Psoas muscle (tissue), 7 donors: ENCODE measurements at regions not wholly inside any gene's neighbourhood (a gene's known extent, or its start where the extent isn't known, plus 50 kb on each side); places are given as distances from the start of the nearest gene placed in this dataset.

Experiments used
- ATAC-seq, 4 donors: fragments of 200-7000 bp; cut with Tn5 transposase; one replicate each; pipeline ENCODE4 v1.9.1; 2020; ENCODE audit warnings: moderate library complexity in 3 of 4, mild to moderate bottlenecking in 2 of 4
- DNase-seq, 2 donors: peaks; one replicate each; pipeline ENCODE4 v3.0.0-alpha.2; 2020
- H3K27ac ChIP-seq: fragments of 200-600 bp; one replicate; pipeline ENCODE4 v1.8.0; 2022
- H3K27me3 ChIP-seq, 3 donors: fragments of 200-600 bp in 1 of 3; one replicate each; pipeline versions ENCODE4 v1.6.1 to v1.8.0; 2013 to 2022; ENCODE audit warnings: low read length in 2 of 3, mild to moderate bottlenecking in 2 of 3, moderate library complexity in 1 of 3; ENCODE audit not compliant: insufficient read depth in 3 of 3
- H3K36me3 ChIP-seq, 2 donors: fragments of 200-600 bp in 1 of 2; one replicate each; pipeline versions ENCODE4 v1.6.1 to v1.8.0; 2013 to 2022; ENCODE audit warnings: low read depth in 1 of 2, mild to moderate bottlenecking in 1 of 2, moderate library complexity in 1 of 2; ENCODE audit not compliant: insufficient read depth in 1 of 2
- H3K4me1 ChIP-seq: fragments of 200-600 bp; one replicate; pipeline ENCODE4 v1.8.0; 2022
- H3K4me3 ChIP-seq: fragments of 200-600 bp; one replicate; pipeline ENCODE4 v1.8.0; 2022; ENCODE audit warnings: mild to moderate bottlenecking
- H3K9me3 ChIP-seq: fragments of 200-600 bp; one replicate; pipeline ENCODE4 v1.8.0; 2022
- WGBS, 3 donors: extraction: QIAGEN DNeasy Blood & Tissue Kit; methylation state at CpG; one replicate each; pipeline versions ENCODE4 v1.1.6 to v1.1.7; 2013; 5-methylcytosine and 5-hydroxymethylcytosine counted together
- intact Hi-C, 2 donors: fragments of 100-400 bp; cut with DNase I; formaldehyde crosslinking; loops; one replicate each; pipeline versions ENCODE4 v1.11.0 to v1.14.2; 2022
- TF ChIP-seq, protein P1 (sequence below): fragments of 200-600 bp; IDR thresholded peaks from one replicate; pipeline ENCODE4 v1.8.0; 2022; ENCODE audit warnings: antibody characterized with exemption
- donor health status: healthy with polysubstance abuse.
- donor health status: DM: no; HTN: no; CAD: no; lungs with moderate emphysema.
- donor health status: Bipolar disorder and iron deficiency.
- donor health status: healthy.
- donor health status: DM: yes; HTN: yes; CAD: no.
- donor health status: DM: no; HTN: no; CAD: no.
- donor health status: DM: yes; HTN: yes; CAD: no.

DNA sequence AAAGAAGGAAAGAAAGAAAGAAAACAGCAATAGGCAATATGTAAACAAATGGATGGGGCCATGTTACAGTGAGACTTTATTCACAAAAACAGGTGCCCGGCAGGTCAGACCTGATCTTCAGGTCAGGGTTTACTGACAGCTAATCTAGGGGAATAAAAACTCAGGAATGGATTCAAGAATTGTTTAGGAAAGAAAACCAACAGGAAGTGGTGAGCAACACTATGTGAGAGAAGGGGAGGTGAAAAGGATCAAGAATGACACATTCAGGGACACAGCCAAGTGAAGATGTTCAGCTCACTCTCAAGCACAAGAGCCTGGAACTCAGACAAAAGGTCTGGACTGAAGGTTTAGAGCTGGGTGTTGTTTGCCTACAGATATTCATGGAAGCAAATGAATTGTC, 244.5 kb downstream of the EFNB2 start:
- no peak overlapping the region for H3K4me3 ChIP-seq
- no peak for DNase-seq
- no peak overlapping the region for H3K27ac ChIP-seq
- no peak for ATAC-seq
- H3K27me3 ChIP-seq = no peaks in the 10 kb centered on the region
- WGBS, 3 donors = 97 to 100% (median 98%) methylated on average over 1 of the region's 1 CpG
- no peaks in the 10 kb centered on the region for H3K9me3 ChIP-seq
- TF ChIP-seq, protein P1, sequence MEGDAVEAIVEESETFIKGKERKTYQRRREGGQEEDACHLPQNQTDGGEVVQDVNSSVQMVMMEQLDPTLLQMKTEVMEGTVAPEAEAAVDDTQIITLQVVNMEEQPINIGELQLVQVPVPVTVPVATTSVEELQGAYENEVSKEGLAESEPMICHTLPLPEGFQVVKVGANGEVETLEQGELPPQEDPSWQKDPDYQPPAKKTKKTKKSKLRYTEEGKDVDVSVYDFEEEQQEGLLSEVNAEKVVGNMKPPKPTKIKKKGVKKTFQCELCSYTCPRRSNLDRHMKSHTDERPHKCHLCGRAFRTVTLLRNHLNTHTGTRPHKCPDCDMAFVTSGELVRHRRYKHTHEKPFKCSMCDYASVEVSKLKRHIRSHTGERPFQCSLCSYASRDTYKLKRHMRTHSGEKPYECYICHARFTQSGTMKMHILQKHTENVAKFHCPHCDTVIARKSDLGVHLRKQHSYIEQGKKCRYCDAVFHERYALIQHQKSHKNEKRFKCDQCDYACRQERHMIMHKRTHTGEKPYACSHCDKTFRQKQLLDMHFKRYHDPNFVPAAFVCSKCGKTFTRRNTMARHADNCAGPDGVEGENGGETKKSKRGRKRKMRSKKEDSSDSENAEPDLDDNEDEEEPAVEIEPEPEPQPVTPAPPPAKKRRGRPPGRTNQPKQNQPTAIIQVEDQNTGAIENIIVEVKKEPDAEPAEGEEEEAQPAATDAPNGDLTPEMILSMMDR = no peak
- no peaks in the 10 kb centered on the region for H3K4me1 ChIP-seq
- H3K36me3 ChIP-seq = no peaks in the 10 kb centered on the region
- intact Hi-C loops = no loop called here

GRCh38 chr13:106287351-106287750, 248.1 kb downstream of the EFNB2 start:
- no peaks in the 10 kb centered on the region for H3K4me1 ChIP-seq
- no peak for DNase-seq
- intact Hi-C loops = no loop called here
- ATAC-seq = no peak
- H3K4me3 ChIP-seq = no peak overlapping the region
- no peaks in the 10 kb centered on the region for H3K36me3 ChIP-seq
- H3K9me3 ChIP-seq = no peaks in the 10 kb centered on the region
- no peaks in the 10 kb centered on the region for H3K27me3 ChIP-seq
- 61 to 63% (median 61%) methylated on average over 6 of the region's 6 CpGs for WGBS, 3 donors
- TF ChIP-seq, protein P1 = no peak
- no peak overlapping the region for H3K27ac ChIP-seq

DNA sequence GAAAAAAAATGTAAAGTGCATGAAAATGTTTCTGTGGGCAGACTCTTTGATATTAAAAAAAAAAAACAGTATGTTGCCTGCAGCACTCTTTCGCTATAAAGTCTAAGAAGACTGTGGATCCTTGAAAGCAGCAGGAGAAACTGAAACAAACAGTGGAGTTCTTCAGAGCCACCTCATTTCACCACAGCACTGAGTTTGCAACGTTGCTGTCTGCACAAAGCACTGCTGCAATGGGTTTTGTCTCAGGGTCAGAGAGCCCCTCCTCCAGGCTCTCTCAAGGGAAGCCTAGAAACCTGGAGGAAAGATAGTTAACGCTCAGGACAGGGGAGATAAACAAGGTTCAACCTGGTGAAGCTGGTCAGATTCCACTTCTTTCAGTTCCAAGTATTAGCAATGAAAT, 248.7 kb downstream of the EFNB2 start:
- Histone ChIP-seq H3K9me3 (no peaks in the 10 kb centered on the region), H3K4me1 (no peaks in the 10 kb centered on the region), H3K27me3 (no peaks in the 10 kb centered on the region), H3K36me3 (no peaks in the 10 kb centered on the region), H3K27ac (no peak overlapping the region), H3K4me3 (no peak overlapping the region)
- ATAC-seq (no peak), DNase-seq (no peak)
- 31 to 52% (median 49%) methylated on average over 3 of the region's 3 CpGs for WGBS, 3 donors
- TF ChIP-seq, protein P1 = no peak
- intact Hi-C loops = no loop called here

GRCh38 chr13:106284358-106284757, 251.1 kb downstream of the EFNB2 start:
- 93 to 98% (median 97%) methylated on average over 2 of the region's 2 CpGs for whole genome bisulfite sequencing, 3 donors
- Histone ChIP-seq H3K36me3 (no peaks in the 10 kb centered on the region), H3K4me1 (no peaks in the 10 kb centered on the region), H3K9me3 (no peaks in the 10 kb centered on the region), H3K27me3 (no peaks in the 10 kb centered on the region), H3K4me3 (no peak overlapping the region), H3K27ac (no peak overlapping the region)
- ATAC-seq (no peak), DNase-seq (no peak)
- TF ChIP-seq, protein P1 = no peak
- intact Hi-C loops = no loop called here

GRCh38 chr13:106281426-106281825, 254.0 kb downstream of the EFNB2 start:
- TF ChIP-seq, protein P1 = no peak
- H3K4me3 ChIP-seq = no peak overlapping the region
- no peaks in the 10 kb centered on the region for H3K9me3 ChIP-seq
- H3K27ac ChIP-seq = no peak overlapping the region
- no peaks in the 10 kb centered on the region for H3K27me3 ChIP-seq
- H3K36me3 ChIP-seq = no peaks in the 10 kb centered on the region
- intact Hi-C loops = no loop called here
- 85 to 95% (median 95%) methylated on average over 8 to 9 of the region's 9 CpGs for WGBS, 3 donors
- H3K4me1 ChIP-seq = no peaks in the 10 kb centered on the region
- DNase-seq (no peak), ATAC-seq (no peak)
